Stomach (tissue), 8 donors: ENCODE measurements at regions not wholly inside any gene's neighbourhood (a gene's known extent, or its start where the extent isn't known, plus 50 kb on each side); places are given as distances from the start of the nearest gene placed in this dataset.

ENCODE experiments used
- DNase-seq, 2 donors: peaks; one replicate each; pipeline versions ENCODE4 v3.0.0 to v3.0.0-alpha.2; 2013 to 2019
- H3K27ac ChIP-seq, 5 donors: fragments of 200-600 bp in 4 of 5; sonication (generic) in 4 of 5; one replicate each; pipeline ENCODE4 v1.5.1; 2013 to 2019; ENCODE audit warnings: mild to moderate bottlenecking in 1 of 5, moderate library complexity in 1 of 5
- H3K27me3 ChIP-seq, 3 donors: fragments of 200-600 bp; sonication (generic); one replicate each; pipeline ENCODE4 v1.5.1; 2017 to 2019; ENCODE audit warnings: mixed run types in 1 of 3
- H3K36me3 ChIP-seq, 4 donors: fragments of 200-600 bp; sonication (generic); 1 replicate in 3 of 4; 2 replicates in 1 of 4; pipeline ENCODE4 v1.5.1; 2016 to 2019
- H3K4me1 ChIP-seq, 4 donors: fragments of 200-600 bp; sonication (generic); one replicate each; pipeline ENCODE4 v1.5.1; 2016 to 2019
- H3K4me3 ChIP-seq, 4 donors: fragments of 200-600 bp; sonication (generic) in 3 of 4; one replicate each; pipeline ENCODE4 v1.5.1; 2016 to 2019; ENCODE audit warnings: mild to moderate bottlenecking in 1 of 4
- H3K9me3 ChIP-seq, 4 donors: fragments of 200-600 bp; sonication (generic); one replicate each; pipeline ENCODE4 v1.5.1; 2016 to 2019
- EP300 ChIP-seq: sonication (generic); formaldehyde crosslinking; IDR thresholded peaks from one replicate; pipeline ENCODE4 v1.6.1; 2017; ENCODE audit warnings: antibody characterized with exemption
- POLR2A ChIP-seq, 4 donors: fragments of 450-650 bp; IDR thresholded peaks; one replicate each; pipeline ENCODE4 v1.6.1; 2016; ENCODE audit warnings: antibody characterized with exemption in 4 of 4, control low read depth in 2 of 4, mild to moderate bottlenecking in 1 of 4, moderate library complexity in 1 of 4
- POLR2AphosphoS5 ChIP-seq, 3 donors: sonication (generic); formaldehyde crosslinking; IDR thresholded peaks; one replicate each; pipeline ENCODE4 v1.6.1; 2016; ENCODE audit warnings: antibody characterized with exemption in 3 of 3
- WGBS, 5 donors: extraction: QIAGEN DNeasy Blood & Tissue Kit in 3 of 5; methylation state at CpG; one replicate each; pipeline versions ENCODE4 v1.1.5 to v1.1.7; 2013 to 2018; 5-methylcytosine and 5-hydroxymethylcytosine counted together
- intact Hi-C: fragments of 100-400 bp; cut with DNase I; formaldehyde crosslinking; loops from one replicate; pipeline ENCODE4 v1.15.1; 2023; ENCODE audit warnings: low total_unique reads
- TF ChIP-seq, protein P1 (sequence below), 7 experiments: fragments of 450-650 bp in 4 of 7; fragments of 200-600 bp in 3 of 7; sonication (generic) in 3 of 7; IDR thresholded peaks; one replicate each; pipeline ENCODE4 v1.5.1; 2016 to 2019; ENCODE audit warnings: antibody characterized with exemption in 7 of 7, control low read depth in 2 of 7, mild to moderate bottlenecking in 1 of 7
- donor health status: healthy with polysubstance abuse.
- donor health status: Bipolar disorder and iron deficiency.
- donor health status: healthy.

DNA sequence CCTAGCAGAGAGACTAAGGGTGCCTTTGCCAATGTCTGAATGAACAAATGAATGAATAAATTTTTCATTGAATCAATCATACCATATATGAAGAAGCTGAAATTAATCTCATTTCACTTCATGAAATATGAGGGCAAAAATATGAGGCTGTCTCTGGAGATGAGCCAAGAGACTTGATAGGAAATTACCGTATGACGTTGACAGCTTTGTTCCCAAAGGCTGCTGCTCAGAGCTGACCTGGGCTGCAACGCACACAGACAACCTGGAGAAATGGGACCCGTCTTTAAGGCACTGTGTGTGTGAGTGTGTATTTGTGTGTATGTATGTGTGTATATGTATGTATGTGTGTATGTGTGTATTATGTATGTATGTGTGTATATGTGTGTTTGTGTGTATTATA, 226.1 kb downstream of the IRX2 start:
- no peak for DNase-seq
- TF ChIP-seq POLR2A (IDR thresholded peaks at IDR 0.05) = no peak
- Histone ChIP-seq H3K36me3 (no peaks in the 10 kb centered on the region), H3K9me3 (no peaks in the 10 kb centered on the region), H3K27me3 (no peaks in the 10 kb centered on the region), H3K27ac (no peak overlapping the region), H3K4me3 (no peak overlapping the region), H3K4me1 (no peaks in the 10 kb centered on the region)
- intact Hi-C loops = no loop called here
- 48 to 68% (median 54%) methylated on average over 4 of the region's 4 CpGs for whole genome bisulfite sequencing, 5 donors

DNA sequence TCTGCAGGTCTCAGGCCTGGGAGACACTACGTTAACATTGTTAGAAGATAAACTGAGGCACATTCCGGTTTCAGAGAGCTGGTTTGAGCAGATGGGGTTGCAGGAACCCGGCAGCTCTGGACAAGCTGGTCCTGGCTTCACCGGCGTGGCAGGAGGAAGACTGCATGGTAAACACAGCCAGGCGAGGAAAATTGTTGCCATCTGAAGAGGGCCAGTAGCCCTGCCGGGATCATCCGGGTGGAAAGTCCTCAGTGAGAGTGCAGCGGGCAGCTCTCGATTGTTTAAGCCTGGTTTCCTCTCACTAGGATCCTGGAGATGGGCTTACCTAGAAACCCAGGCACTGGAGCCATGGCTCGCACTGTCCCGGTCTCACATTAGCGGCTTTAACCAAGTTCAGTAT, 226.9 kb downstream of the IRX2 start:
- H3K4me1 ChIP-seq = no peaks in the 10 kb centered on the region
- no peak overlapping the region for H3K4me3 ChIP-seq
- H3K36me3 ChIP-seq = no peaks in the 10 kb centered on the region
- 80 to 90% (median 87%) methylated on average over 2 to 13 of the region's 13 CpGs for WGBS, 5 donors
- H3K27ac ChIP-seq = no peak overlapping the region
- no peak for DNase-seq
- TF ChIP-seq, protein P1, sequence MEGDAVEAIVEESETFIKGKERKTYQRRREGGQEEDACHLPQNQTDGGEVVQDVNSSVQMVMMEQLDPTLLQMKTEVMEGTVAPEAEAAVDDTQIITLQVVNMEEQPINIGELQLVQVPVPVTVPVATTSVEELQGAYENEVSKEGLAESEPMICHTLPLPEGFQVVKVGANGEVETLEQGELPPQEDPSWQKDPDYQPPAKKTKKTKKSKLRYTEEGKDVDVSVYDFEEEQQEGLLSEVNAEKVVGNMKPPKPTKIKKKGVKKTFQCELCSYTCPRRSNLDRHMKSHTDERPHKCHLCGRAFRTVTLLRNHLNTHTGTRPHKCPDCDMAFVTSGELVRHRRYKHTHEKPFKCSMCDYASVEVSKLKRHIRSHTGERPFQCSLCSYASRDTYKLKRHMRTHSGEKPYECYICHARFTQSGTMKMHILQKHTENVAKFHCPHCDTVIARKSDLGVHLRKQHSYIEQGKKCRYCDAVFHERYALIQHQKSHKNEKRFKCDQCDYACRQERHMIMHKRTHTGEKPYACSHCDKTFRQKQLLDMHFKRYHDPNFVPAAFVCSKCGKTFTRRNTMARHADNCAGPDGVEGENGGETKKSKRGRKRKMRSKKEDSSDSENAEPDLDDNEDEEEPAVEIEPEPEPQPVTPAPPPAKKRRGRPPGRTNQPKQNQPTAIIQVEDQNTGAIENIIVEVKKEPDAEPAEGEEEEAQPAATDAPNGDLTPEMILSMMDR (IDR thresholded peaks at IDR 0.05) = no peak
- no peak for TF ChIP-seq POLR2A (IDR thresholded peaks at IDR 0.05)
- no peak for TF ChIP-seq POLR2AphosphoS5 (IDR thresholded peaks at IDR 0.05)
- intact Hi-C loops = no loop called here
- no peaks in the 10 kb centered on the region for H3K9me3 ChIP-seq
- no peaks in the 10 kb centered on the region for H3K27me3 ChIP-seq

DNA sequence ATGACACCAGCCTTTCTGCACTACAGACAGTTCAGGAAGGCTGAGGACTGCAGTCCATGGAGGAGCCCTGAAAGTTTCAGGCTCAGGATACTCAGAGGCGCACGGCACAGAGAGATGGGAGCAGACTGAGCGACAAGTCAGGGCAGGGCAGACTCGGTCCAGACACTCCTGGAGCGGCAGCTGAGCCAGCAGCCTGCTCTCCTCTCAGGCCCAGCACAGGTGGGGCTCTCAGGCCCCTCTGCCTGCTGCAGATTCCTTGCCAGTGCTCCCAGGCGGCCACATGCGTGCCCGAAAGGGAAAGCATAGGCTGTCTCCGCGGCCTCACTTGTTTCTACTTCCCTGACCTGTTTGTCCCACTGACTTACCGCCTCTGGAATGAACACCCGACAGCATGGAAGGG, 228.3 kb downstream of the IRX2 start:
- Histone ChIP-seq H3K4me3 (no peak overlapping the region), H3K27ac (no peak overlapping the region), H3K27me3 (no peaks in the 10 kb centered on the region), H3K4me1 (no peaks in the 10 kb centered on the region), H3K36me3 (no peaks in the 10 kb centered on the region), H3K9me3 (no peaks in the 10 kb centered on the region)
- intact Hi-C loops = no loop called here
- TF ChIP-seq POLR2A (IDR thresholded peaks at IDR 0.05) = no peak
- TF ChIP-seq POLR2AphosphoS5 (IDR thresholded peaks at IDR 0.05) = no peak
- no peak for TF ChIP-seq EP300
- TF ChIP-seq, protein P1 (IDR thresholded peaks at IDR 0.05) = no peak
- DNase-seq = no peak
- WGBS, 5 donors = 77 to 87% (median 85%) methylated on average over 3 to 12 of the region's 12 CpGs

DNA sequence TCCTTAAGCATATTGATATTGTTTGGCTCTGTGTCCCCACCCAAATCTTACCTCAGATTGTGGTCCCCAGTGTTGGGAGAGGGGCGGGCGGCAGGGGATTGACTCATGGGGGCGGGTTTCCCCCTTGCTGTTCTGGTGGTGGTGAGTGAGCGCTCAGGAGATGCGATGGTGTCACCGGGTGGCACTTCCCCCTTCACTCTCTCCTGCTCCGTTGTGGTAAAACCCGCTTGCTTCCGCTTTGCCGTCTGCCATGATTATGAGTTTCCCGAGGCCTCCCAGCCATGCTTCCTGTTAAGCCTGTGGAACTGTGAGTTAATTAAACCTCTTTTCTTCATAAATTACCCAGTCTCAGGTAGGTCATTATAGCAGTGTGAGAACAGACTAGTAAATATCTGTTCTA, 229.1 kb downstream of the IRX2 start:
- 78 to 87% (median 85%) methylated on average over 11 of the region's 11 CpGs for WGBS, 5 donors
- intact Hi-C loops = no loop called here
- H3K4me3 ChIP-seq = no peak overlapping the region
- TF ChIP-seq POLR2A (IDR thresholded peaks at IDR 0.05) = no peak
- TF ChIP-seq EP300 = no peak
- TF ChIP-seq, protein P1 (IDR thresholded peaks at IDR 0.05) = no peak
- TF ChIP-seq POLR2AphosphoS5 (IDR thresholded peaks at IDR 0.05) = no peak
- no peaks in the 10 kb centered on the region for H3K27me3 ChIP-seq
- no peak for DNase-seq
- no peak overlapping the region for H3K27ac ChIP-seq
- no peaks in the 10 kb centered on the region for H3K4me1 ChIP-seq
- H3K9me3 ChIP-seq = no peaks in the 10 kb centered on the region
- no peaks in the 10 kb centered on the region for H3K36me3 ChIP-seq

DNA sequence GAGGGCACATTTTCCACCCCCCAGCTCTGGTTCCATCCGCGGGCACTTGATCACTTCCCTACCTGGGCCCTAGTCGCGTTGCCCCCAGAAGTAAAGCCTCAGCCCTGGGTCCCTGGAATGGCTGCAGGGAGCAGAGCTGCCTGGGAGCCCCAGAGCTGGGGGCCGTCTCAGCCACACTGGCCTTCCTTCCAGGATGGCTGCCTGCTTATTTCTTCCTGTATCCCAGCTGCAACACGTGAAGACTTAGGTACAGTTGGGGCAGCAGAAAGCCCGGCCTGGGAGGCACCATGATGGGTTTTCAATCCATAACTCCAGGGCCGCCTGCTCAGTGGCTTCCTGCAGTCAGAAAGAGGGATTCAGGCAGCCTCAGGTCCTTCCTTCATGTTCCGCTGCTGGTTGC, 232.3 kb downstream of the IRX2 start:
- H3K4me1 ChIP-seq = no peaks in the 10 kb centered on the region
- H3K36me3 ChIP-seq = no peaks in the 10 kb centered on the region
- H3K4me3 ChIP-seq = no peak overlapping the region
- no peak for DNase-seq
- no peaks in the 10 kb centered on the region for H3K9me3 ChIP-seq
- no peaks in the 10 kb centered on the region for H3K27me3 ChIP-seq
- 56 to 89% (median 81%) methylated on average over 9 of the region's 9 CpGs for WGBS, 5 donors
- no peak overlapping the region for H3K27ac ChIP-seq
- intact Hi-C loops = no loop called here
- TF ChIP-seq POLR2A (IDR thresholded peaks at IDR 0.05) = no peak
- TF ChIP-seq, protein P1 (IDR thresholded peaks at IDR 0.05) = no peak
- TF ChIP-seq EP300 = no peak
- no peak for TF ChIP-seq POLR2AphosphoS5 (IDR thresholded peaks at IDR 0.05)
